ENCODE measurements at regions not wholly inside any gene's neighbourhood (a gene's known extent, or its start where the extent isn't known, plus 50 kb on each side); places are given as distances from the start of the nearest gene placed in this dataset.
"Not testable (repeated sequence)": the region's sequence is repeated elsewhere in the genome, so short reads cannot be mapped to it uniquely, and the experiment has no call there.

- DNase-seq (ENCODE audit: low spot score) = no peak
These were observed 54.0 kb upstream of the RBFOX1 start for GRCh38 chr16:7278636-7279035.

- no peak for DNase-seq (ENCODE audit: low spot score)
These were observed 60.0 kb upstream of the RBFOX1 start for GRCh38 chr16:7272567-7273158.

GRCh38 chr16:7271486-7271885, 61.2 kb upstream of the RBFOX1 start:
- DNase-seq (ENCODE audit: low spot score) = no peak

- no peak for DNase-seq (ENCODE audit: low spot score)
These were observed 61.8 kb upstream of the RBFOX1 start for GRCh38 chr16:7270823-7271222.

- no peak for DNase-seq (ENCODE audit: low spot score)
These were observed 62.6 kb upstream of the RBFOX1 start for GRCh38 chr16:7270006-7270405.

GRCh38 chr16:7268182-7268581, 64.5 kb upstream of the RBFOX1 start:
- DNase-seq (ENCODE audit: low spot score) = no peak

GRCh38 chr16:7257016-7257415, 75.6 kb upstream of the RBFOX1 start:
- DNase-seq (ENCODE audit: low spot score) = no peak

GRCh38 chr16:7246578-7246977, 86.1 kb upstream of the RBFOX1 start:
- DNase-seq (ENCODE audit: low spot score) = no peak

- DNase-seq (ENCODE audit: low spot score) = no peak
These were observed 93.1 kb upstream of the RBFOX1 start for GRCh38 chr16:7239547-7239946.

GRCh38 chr16:7236824-7237410, 95.7 kb upstream of the RBFOX1 start:
- no peak for DNase-seq (ENCODE audit: low spot score)

GRCh38 chr16:7233975-7234374, 98.7 kb upstream of the RBFOX1 start:
- DNase-seq (ENCODE audit: low spot score) = no peak

- DNase-seq (ENCODE audit: low spot score) = no peak
These were observed 100.9 kb upstream of the RBFOX1 start for GRCh38 chr16:7231762-7232161.

- not testable (repeated sequence) for DNase-seq (ENCODE audit: low spot score)
These were observed 103.0 kb upstream of the RBFOX1 start for GRCh38 chr16:7229433-7230218.

- DNase-seq (ENCODE audit: low spot score) = no peak
These were observed 105.4 kb upstream of the RBFOX1 start for GRCh38 chr16:7227229-7227721.

GRCh38 chr16:7221157-7221556, 111.5 kb upstream of the RBFOX1 start:
- DNase-seq (ENCODE audit: low spot score) = no peak

GRCh38 chr16:7218936-7219335, 113.7 kb upstream of the RBFOX1 start:
- DNase-seq (ENCODE audit: low spot score) = no peak

GRCh38 chr16:7217797-7218196, 114.8 kb upstream of the RBFOX1 start:
- DNase-seq (ENCODE audit: low spot score) = no peak

GRCh38 chr16:7216719-7217118, 115.9 kb upstream of the RBFOX1 start:
- no peak for DNase-seq (ENCODE audit: low spot score)

- DNase-seq (ENCODE audit: low spot score) = no peak
These were observed 120.9 kb upstream of the RBFOX1 start for GRCh38 chr16:7211781-7212180.

GRCh38 chr16:7209598-7209997, 123.0 kb upstream of the RBFOX1 start:
- no peak for DNase-seq (ENCODE audit: low spot score)

GRCh38 chr16:7206469-7206868, 126.2 kb upstream of the RBFOX1 start:
- no peak for DNase-seq (ENCODE audit: low spot score)

GRCh38 chr16:7200320-7200719, 132.3 kb upstream of the RBFOX1 start:
- no peak for DNase-seq (ENCODE audit: low spot score)

GRCh38 chr16:7185689-7186088, 147.0 kb upstream of the RBFOX1 start:
- DNase-seq (ENCODE audit: low spot score) = no peak

Measured in left forelimb (tissue), 1 donor.